Endodermal cell (in vitro differentiated cells): ENCODE measurements at regions not wholly inside any gene's neighbourhood (a gene's known extent, or its start where the extent isn't known, plus 50 kb on each side); places are given as distances from the start of the nearest gene placed in this dataset.

Experiments used
- DNase-seq: peaks from one replicate; pipeline ENCODE4 v3.0.0-alpha.2; 2017
- H3K27ac ChIP-seq: 2 replicates; pipeline ENCODE4 v1.5.1; 2013; ENCODE audit warnings: mild to moderate bottlenecking, low read depth, low read length, moderate library complexity
- H3K27me3 ChIP-seq: 2 replicates; pipeline ENCODE4 v1.6.1; 2013; ENCODE audit warnings: mild to moderate bottlenecking, low read length, moderate library complexity; ENCODE audit not compliant: insufficient read depth, control insufficient read depth, poor library complexity, severe bottlenecking
- H3K36me3 ChIP-seq: 2 replicates; pipeline ENCODE4 v1.7.0; 2013; ENCODE audit warnings: mild to moderate bottlenecking, low read length, moderate library complexity; ENCODE audit not compliant: control insufficient read depth, insufficient read depth
- H3K4me1 ChIP-seq: one replicate; pipeline ENCODE4 v1.7.0; 2013; ENCODE audit warnings: low read length; ENCODE audit not compliant: control insufficient read depth, insufficient read depth
- H3K4me3 ChIP-seq: 2 replicates; pipeline ENCODE4 v1.5.1; 2013; ENCODE audit warnings: mild to moderate bottlenecking, low read length, moderate library complexity
- H3K9ac ChIP-seq: 2 replicates; pipeline ENCODE4 v1.6.1; 2013; ENCODE audit warnings: mild to moderate bottlenecking, low read length, moderate library complexity; ENCODE audit not compliant: poor library complexity, severe bottlenecking; ENCODE audit errors: extremely low read depth
- H3K9me3 ChIP-seq: 2 replicates; pipeline ENCODE4 v1.6.1; 2013; ENCODE audit warnings: mild to moderate bottlenecking, low read length, moderate library complexity; ENCODE audit not compliant: control insufficient read depth
- H3K27ac Mint-ChIP-seq: 2 replicates; pipeline ENCODE4 v1.8.0; 2020; ENCODE audit warnings: mixed read lengths
- H3K27me3 Mint-ChIP-seq: 2 replicates; pipeline ENCODE4 v1.8.0; 2021; ENCODE audit warnings: mild to moderate bottlenecking, mixed read lengths; ENCODE audit not compliant: insufficient read depth
- H3K36me3 Mint-ChIP-seq: 2 replicates; pipeline ENCODE4 v1.8.0; 2020; ENCODE audit warnings: low read depth, mixed read lengths
- H3K4me1 Mint-ChIP-seq: 2 replicates; pipeline ENCODE4 v1.8.0; 2020; ENCODE audit warnings: mixed read lengths
- H3K4me3 Mint-ChIP-seq: 2 replicates; pipeline ENCODE4 v1.8.0; 2020; ENCODE audit warnings: mild to moderate bottlenecking, moderate library complexity, mixed read lengths
- H3K9me3 Mint-ChIP-seq: 2 replicates; pipeline ENCODE4 v1.8.0; 2020; ENCODE audit warnings: mild to moderate bottlenecking, mixed read lengths
- CTCF ChIP-seq: fragments of 200-600 bp; sonication (generic); conservative IDR thresholded peaks from 2 replicates; pipeline ENCODE4 v1.5.0; 2021; ENCODE audit warnings: antibody characterized with exemption, mild to moderate bottlenecking
- whole genome bisulfite sequencing, 2 experiments: methylation state at CpG; one replicate each; pipeline versions ENCODE4 v1.1.5 to v1.1.7; 2013; ENCODE audit warnings: missing lambda C conversion rate in 2 of 2, mixed read lengths in 1 of 2; ENCODE audit not compliant: insufficient coverage in 1 of 2, insufficient read length in 1 of 2; 5-methylcytosine and 5-hydroxymethylcytosine counted together

DNA sequence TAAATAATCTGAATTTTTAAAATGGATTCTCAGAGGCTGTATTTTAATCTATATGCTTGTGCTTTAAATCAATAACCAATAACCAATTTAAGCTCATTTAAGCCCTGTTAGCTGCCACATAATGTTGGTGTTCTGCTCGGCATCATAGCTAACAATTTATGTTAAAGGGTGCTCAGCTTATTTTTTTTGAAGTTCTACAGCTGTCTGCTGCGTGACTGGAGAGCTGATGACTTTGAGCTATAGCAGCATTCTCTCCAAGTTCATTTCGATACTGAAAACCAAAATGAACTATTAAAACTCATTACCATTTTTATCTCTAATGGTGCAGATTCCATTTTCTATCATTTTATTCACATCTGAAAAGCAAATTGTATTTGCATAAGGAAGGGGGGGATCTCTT is 357.8 kb downstream of the AJAP1 start:
- Histone ChIP-seq H3K36me3 (no peaks in the 10 kb centered on the region), H3K27ac (no peak overlapping the region), H3K4me1 (no peaks in the 10 kb centered on the region), H3K27me3 (no peaks in the 10 kb centered on the region), H3K9ac (no peak overlapping the region), H3K4me3 (no peak overlapping the region), H3K9me3 (no peaks in the 10 kb centered on the region)
- Mint-ChIP-seq H3K27me3 (peaks cover 5% of the 10 kb centered on the region), H3K27ac (no peak overlapping the region), H3K4me1 (no peaks in the 10 kb centered on the region), H3K36me3 (no peaks in the 10 kb centered on the region), H3K9me3 (no peaks in the 10 kb centered on the region), H3K4me3 (no peak overlapping the region)
- 88 to 100% methylated on average over 3 of the region's 3 CpGs for WGBS, 2 experiments
- no peak for TF ChIP-seq CTCF
- DNase-seq = no peak

- peaks cover 5% of the 10 kb centered on the region for H3K27me3 Mint-ChIP-seq
Observed at GRCh38 chr1:5010656-5011055, 356.2 kb downstream of the AJAP1 start.

DNA sequence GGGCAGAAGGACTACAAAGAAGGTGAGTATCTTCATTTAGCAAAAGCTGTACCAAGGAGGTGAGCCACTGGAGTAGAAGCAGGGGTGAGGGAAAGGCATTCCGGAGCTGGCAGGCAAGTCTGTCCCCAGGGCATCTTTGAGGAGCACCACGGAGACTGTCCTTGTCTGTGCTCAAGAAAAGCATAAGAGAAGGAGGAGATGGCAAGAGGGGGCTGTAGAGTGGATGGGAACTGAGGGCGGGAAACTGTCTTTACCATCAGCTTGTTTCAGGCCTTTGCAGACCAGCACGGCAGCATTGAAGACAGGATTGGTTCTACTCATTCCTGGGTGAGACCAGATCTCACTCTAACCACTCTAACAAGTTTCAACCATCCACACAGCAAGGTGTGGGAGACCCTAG is 355.8 kb downstream of the AJAP1 start:
- no peak overlapping the region for H3K27ac Mint-ChIP-seq
- Histone ChIP-seq H3K27me3 (no peaks in the 10 kb centered on the region), H3K9me3 (peaks cover 4% of the 10 kb centered on the region), H3K27ac (no peak overlapping the region), H3K4me1 (no peaks in the 10 kb centered on the region), H3K36me3 (no peaks in the 10 kb centered on the region), H3K9ac (no peak overlapping the region), H3K4me3 (no peak overlapping the region)
- peaks cover 2% of the 10 kb centered on the region for H3K9me3 Mint-ChIP-seq
- no peaks in the 10 kb centered on the region for H3K36me3 Mint-ChIP-seq
- no peaks in the 10 kb centered on the region for H3K4me1 Mint-ChIP-seq
- H3K4me3 Mint-ChIP-seq = no peak overlapping the region
- no peak for DNase-seq
- H3K27me3 Mint-ChIP-seq = peaks cover 5% of the 10 kb centered on the region
- no peak for TF ChIP-seq CTCF
- 86 to 100% methylated on average over 2 to 4 of the region's 4 CpGs for WGBS, 2 experiments

More at GRCh38 chr1:5010656-5011055, 356.2 kb downstream of the AJAP1 start:
- Mint-ChIP-seq H3K4me1 (no peaks in the 10 kb centered on the region), H3K36me3 (no peaks in the 10 kb centered on the region), H3K9me3 (peaks cover 2% of the 10 kb centered on the region), H3K27ac (no peak overlapping the region), H3K4me3 (no peak overlapping the region)
- Histone ChIP-seq H3K4me1 (no peaks in the 10 kb centered on the region), H3K9me3 (peaks cover 4% of the 10 kb centered on the region), H3K9ac (no peak overlapping the region), H3K27me3 (no peaks in the 10 kb centered on the region), H3K4me3 (no peak overlapping the region), H3K27ac (no peak overlapping the region), H3K36me3 (no peaks in the 10 kb centered on the region)
- TF ChIP-seq CTCF = no peak
- WGBS, 2 experiments = 91 to 98% methylated on average over 4 to 8 of the region's 8 CpGs
- DNase-seq = no peak
